Gastroesophageal sphincter (tissue), 3 donors: ENCODE measurements at regions not wholly inside any gene's neighbourhood (a gene's known extent, or its start where the extent isn't known, plus 50 kb on each side); places are given as distances from the start of the nearest gene placed in this dataset.

ENCODE experiments used
- POLR2A ChIP-seq, 2 donors: fragments of 450-650 bp; IDR thresholded peaks; one replicate each; pipeline ENCODE4 v1.6.1; 2017; ENCODE audit warnings: antibody characterized with exemption in 2 of 2, mild to moderate bottlenecking in 2 of 2, moderate library complexity in 1 of 2
- POLR2AphosphoS5 ChIP-seq: sonication (generic); formaldehyde crosslinking; IDR thresholded peaks from one replicate; pipeline ENCODE4 v1.6.1; 2017; ENCODE audit warnings: antibody characterized with exemption
- TF ChIP-seq, protein P1 (sequence below), 4 experiments: fragments of 200-600 bp in 2 of 4; fragments of 450-650 bp in 2 of 4; sonication (generic) in 1 of 4; IDR thresholded peaks; one replicate each; pipeline ENCODE4 v1.5.1; 2017 to 2019; ENCODE audit warnings: antibody characterized with exemption in 4 of 4, mild to moderate bottlenecking in 2 of 4, moderate library complexity in 2 of 4

DNA sequence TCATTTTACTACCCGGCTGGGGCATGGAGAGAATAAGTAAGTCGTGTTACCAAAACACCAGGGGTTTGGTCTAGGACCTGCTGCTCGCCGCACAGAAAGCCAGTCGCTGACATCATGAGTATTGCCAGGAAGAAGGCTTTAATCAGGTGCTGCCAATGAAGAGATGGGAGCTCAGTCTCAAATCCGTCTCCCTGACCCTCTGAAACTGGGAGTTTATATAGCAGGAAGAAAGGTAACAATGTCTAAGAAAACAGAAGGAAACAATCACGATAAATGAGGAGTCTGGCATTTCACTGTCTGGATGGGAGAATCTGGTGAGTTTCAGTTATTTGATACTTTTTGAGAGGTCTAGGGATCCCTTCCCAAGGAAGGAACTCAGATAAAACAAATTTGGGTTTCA, 437.9 kb upstream of the JARID2 start:
- TF ChIP-seq, protein P1, sequence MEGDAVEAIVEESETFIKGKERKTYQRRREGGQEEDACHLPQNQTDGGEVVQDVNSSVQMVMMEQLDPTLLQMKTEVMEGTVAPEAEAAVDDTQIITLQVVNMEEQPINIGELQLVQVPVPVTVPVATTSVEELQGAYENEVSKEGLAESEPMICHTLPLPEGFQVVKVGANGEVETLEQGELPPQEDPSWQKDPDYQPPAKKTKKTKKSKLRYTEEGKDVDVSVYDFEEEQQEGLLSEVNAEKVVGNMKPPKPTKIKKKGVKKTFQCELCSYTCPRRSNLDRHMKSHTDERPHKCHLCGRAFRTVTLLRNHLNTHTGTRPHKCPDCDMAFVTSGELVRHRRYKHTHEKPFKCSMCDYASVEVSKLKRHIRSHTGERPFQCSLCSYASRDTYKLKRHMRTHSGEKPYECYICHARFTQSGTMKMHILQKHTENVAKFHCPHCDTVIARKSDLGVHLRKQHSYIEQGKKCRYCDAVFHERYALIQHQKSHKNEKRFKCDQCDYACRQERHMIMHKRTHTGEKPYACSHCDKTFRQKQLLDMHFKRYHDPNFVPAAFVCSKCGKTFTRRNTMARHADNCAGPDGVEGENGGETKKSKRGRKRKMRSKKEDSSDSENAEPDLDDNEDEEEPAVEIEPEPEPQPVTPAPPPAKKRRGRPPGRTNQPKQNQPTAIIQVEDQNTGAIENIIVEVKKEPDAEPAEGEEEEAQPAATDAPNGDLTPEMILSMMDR (IDR thresholded peaks at IDR 0.05) = no peak
- TF ChIP-seq POLR2A (IDR thresholded peaks at IDR 0.05) (no peak), POLR2AphosphoS5 (no peak)
